SKM-1 treated with dmso at 0.1 percent for 144 hours (cell line): ENCODE measurements at regions not wholly inside any gene's neighbourhood (a gene's known extent, or its start where the extent isn't known, plus 50 kb on each side); places are given as distances from the start of the nearest gene placed in this dataset.

Experiments
- DNase-seq: peaks from one replicate; lab custom pipeline; 2025; ENCODE audit not compliant: unreplicated experiment; lab: John Stamatoyannopoulos, UW

GRCh38 chr1:10848109-10848684, 51.8 kb upstream of the CASZ1 start:
- no peak for DNase-seq

GRCh38 chr1:10850026-10850425, 53.6 kb upstream of the CASZ1 start:
- no peak for DNase-seq

GRCh38 chr1:10851024-10852013, 54.9 kb upstream of the CASZ1 start:
- DNase-seq: no peak

GRCh38 chr1:10852018-10852417, 55.6 kb upstream of the CASZ1 start:
- no peak for DNase-seq

- DNase-seq: no peak
Measured at GRCh38 chr1:10852486-10852885, 56.0 kb upstream of the CASZ1 start.

- no peak for DNase-seq
Measured at GRCh38 chr1:10852998-10853520, 56.6 kb upstream of the CASZ1 start.

- no peak for DNase-seq
Measured at GRCh38 chr1:10853701-10854100, 57.3 kb upstream of the CASZ1 start.

DNA sequence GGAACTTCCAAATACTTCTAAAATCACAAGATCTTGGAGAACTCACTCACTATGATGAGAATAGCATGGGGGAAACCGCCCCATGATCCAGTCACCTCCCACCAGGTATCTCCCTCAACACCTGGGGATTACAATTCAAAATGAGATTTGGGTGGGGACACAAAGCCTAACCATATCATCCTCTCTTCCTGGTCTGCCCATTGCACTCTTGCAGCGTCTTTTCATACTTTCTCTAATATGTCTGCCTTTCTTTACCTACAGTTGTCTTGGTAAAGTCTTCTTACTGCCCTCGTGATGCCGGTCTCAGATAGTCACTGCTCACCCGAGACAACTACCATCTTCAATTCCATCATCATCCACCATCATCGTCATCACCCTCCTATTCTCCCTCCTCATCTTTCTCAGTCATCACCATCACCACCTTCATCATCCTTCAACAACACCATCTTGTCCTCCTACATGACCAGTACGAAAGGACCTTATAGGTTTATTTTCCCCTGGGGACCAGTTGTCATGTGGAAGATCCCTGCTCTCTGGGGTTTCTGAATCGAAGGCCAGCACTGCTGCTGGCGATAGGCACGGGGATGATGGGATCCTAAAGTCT, 58.5 kb upstream of the CASZ1 start:
- DNase-seq: no peak

DNA sequence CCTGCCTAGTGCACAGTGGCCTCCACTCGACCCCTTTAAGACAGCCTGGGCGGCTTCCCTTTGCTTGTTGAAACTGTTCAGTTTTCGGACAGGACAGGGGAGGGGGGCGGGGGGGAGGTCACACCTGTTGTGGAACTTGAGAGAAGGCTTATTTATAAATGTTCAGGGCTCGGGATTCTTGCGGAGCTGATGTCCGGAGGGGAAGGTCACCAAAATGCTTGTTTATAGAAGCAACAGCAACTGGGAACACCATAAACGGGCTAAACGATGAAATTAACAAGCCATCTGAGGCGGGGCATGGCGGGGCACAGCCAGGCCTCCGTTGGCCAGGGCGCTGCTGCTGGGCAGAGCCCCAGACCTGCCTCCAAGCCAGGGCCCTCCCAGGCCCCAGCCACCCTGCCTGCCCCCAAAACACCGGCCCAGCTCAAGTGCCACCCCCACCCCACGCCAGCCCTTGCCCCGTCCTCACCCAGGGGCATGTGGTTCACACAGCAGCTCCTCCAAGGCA, 59.8 kb upstream of the CASZ1 start:
- no peak for DNase-seq

GRCh38 chr1:10856863-10857598, 60.6 kb upstream of the CASZ1 start:
- DNase-seq: no peak

GRCh38 chr1:10857687-10858086, 61.2 kb upstream of the CASZ1 start:
- DNase-seq: no peak

DNA sequence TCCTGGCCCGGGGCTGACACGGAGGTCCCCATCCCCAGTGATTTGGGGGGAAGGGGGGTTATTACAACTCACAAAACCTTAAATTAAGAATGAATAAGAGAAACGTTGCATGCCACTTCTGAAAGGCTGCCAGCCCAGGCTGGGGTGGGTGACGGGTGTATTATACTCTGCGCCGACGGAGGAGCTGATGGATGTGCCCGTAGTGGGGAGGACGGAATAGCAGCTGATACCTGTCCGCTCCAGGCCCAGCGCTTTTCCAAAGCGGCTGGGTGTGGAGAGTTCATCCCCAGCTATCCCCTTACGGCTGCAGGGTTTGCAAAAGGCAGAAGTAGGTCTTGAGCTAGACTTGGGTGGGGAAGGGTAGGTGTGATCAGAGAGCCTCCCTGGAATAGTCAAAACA, 63.8 kb upstream of the CASZ1 start:
- DNase-seq: no peak

- DNase-seq: no peak
Measured at GRCh38 chr1:10860682-10861081, 64.2 kb upstream of the CASZ1 start.

DNA sequence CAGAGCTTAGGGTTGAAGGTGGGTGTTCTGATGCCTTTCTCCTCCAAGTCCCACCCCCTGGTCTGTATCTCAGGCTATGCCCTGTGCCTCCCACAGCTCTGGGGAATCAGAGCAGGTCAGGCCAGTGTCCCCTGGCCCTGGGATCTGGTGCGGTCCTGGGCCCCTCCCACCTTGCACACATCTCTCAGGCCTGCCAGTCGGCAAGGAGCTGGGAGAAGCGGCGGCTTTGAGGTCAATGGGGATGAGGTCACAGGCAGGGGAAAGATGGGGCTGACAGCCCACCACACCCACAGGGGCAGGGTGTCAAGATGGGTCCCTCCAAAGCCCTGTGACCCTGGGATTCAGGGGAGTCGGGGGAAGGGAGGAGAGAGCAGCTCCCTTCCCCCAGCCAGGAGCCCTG, 65.4 kb upstream of the CASZ1 start:
- no peak for DNase-seq

- DNase-seq: no peak
Measured at GRCh38 chr1:10862743-10863335, 66.4 kb upstream of the CASZ1 start.

GRCh38 chr1:10863886-10864285, 67.4 kb upstream of the CASZ1 start:
- DNase-seq: no peak

DNA sequence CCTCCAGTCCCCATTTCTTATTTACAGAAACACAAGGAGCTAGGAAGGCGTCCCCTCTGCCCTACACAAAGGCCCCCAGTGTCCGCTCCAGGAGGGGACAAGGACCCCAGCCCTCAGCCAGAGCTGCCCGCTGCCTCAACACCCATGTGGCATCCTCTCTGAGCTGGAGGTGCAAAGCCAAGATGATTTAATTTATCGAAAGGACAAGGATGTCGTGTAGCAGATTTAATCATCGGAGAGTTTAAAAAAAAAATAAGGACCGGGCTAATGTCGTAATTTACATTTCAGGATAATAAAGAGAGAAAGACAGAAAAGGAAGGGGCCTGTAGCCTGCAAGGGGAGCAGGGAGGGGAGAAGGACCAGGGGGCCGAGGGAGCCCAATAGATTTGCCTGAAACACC, 68.3 kb upstream of the CASZ1 start:
- no peak for DNase-seq

DNA sequence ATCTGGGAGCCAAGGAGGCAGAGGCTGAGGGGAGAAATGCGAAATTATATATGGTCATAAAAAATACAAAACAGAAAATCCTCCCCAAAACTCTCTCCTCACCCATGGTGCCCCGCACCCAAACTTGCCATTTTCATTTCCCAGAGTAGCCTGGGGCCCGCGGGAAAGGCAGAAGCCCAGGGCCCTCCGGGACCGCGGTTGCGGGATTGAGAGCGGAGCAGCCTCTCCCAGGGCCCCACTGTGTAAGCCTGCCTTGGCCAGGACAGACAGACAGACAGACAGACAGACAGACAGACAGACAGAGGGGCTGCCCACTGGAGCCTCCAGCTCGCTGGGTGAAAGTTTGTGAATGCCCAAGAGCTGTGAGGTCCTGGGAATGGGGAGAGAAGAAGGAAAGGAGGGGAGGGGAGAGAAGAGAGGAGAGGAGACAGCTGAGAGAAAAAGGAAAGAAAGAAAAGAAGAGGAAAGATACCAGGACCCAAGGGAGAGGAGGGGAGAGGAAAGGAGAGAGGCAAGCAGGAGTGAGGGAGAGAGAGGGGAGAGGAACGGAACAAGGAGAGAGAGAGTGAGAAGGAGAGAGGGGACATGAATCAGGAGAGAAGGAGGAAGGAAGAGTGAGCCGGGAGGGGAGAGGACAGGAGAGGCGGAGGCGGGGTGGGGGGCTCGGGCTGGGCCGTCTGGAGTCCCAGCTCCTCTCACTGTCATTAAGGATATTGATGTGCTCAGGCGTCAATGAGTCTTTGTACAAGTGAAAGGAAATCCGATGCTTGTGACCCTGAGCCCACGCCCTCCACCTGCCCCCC, 69.3 kb upstream of the CASZ1 start:
- DNase-seq: no peak

- no peak for DNase-seq
Measured at GRCh38 chr1:10866321-10867093, 70.1 kb upstream of the CASZ1 start.
